ENCODE measurements at regions not wholly inside any gene's neighbourhood (a gene's known extent, or its start where the extent isn't known, plus 50 kb on each side); places are given as distances from the start of the nearest gene placed in this dataset.
A peak's percentile ranks its signal among the peaks of the same experiment; 100 is the strongest.

DNA sequence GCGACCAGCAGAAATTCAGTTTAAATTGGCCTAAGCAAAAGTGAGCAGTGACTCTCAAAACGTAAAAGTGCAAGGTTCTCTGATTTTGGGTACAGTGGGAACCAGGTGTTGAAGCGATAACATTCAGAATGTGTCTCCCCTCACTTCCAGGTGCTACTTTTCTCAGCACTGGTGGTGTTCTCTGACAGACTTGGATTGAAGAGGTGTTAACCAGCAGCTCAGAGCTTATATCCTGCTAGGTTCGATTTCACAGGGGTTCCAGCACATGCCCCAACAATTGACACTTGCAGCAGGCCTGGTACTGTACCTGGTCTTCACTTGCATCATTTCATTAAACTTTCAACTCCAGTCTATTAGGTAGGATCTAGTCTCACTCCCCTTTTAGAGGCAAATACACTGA, 680.2 kb downstream of the VRK1 start:
- ATAC-seq (no peak), DNase-seq (no peak)

DNA sequence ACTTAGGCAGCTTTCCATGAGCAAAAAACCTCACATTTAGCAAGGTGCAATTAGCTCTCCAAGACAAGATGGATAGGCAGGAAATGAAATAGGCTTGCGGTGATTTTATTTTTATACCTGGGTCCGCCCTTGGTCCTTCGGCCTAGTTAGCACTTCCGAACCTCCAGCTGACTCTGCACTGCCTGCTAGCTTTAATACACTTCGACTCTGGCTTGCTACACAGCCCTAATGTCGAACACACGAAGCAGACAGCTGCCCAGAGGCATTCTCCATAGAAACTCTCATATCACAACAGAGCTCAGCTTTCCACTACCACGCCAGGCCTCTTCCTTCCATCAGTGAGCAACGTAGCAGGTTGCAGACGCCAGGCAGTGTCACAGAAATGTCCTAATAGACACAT, 688.0 kb downstream of the VRK1 start:
- ATAC-seq = no peak
- intact Hi-C loops (cut with DNase I, micrococcal nuclease) = no loop called here
- no peak for DNase-seq

More for the DNA sequence above, 680.2 kb downstream of the VRK1 start:
- intact Hi-C loops (cut with DNase I, micrococcal nuclease) = no loop called here

DNA sequence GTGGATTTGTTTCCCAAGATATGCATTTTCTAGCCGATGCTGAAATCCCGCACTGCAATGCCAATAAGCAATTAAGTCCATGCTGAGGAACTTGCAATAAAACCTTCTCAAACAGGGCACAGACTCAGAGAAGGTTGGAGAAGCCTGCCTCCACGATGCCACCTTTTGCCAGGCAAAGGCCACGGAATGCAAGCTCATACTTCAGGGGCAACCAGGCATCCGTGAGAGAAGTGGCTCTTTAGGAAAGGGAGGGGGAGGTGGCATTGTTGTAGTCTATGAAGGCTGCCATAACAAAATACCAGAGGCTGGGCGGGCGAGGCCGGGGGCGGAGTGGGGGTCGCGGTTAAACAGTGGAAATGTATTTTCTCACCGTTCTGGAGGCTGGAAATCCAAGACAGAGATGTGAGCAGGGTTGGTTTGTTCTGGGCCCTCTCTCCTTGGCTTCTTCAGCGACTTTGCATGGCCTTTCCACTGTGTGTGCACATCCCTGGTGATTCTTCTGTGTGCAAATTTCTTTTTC, 689.5 kb downstream of the VRK1 start:
- ATAC-seq (no peak), DNase-seq (no peak)
- intact Hi-C loops (cut with DNase I, micrococcal nuclease) = no loop called here

DNA sequence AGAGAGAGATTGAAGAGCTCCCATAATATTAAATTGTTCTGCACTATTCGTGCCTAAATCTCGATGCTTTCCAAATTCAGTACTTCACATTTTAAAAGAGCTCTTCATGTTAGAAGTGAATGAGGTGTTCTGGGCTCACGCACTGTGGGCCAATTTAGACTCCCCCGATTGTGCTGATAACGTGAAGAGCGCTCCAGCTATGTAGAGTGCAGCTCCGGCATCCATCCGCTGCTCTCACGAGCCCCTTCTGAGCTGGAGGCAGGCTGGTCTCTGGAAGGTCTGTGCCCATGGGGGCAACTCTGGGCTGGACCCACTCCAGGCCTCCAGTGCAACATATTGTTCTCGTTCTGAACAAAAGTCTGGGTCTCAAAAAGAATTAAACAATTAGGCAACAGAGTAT, 692.6 kb downstream of the VRK1 start:
- ATAC-seq (no peak), DNase-seq (no peak)
- intact Hi-C loops (cut with DNase I, micrococcal nuclease) = no loop called here

DNA sequence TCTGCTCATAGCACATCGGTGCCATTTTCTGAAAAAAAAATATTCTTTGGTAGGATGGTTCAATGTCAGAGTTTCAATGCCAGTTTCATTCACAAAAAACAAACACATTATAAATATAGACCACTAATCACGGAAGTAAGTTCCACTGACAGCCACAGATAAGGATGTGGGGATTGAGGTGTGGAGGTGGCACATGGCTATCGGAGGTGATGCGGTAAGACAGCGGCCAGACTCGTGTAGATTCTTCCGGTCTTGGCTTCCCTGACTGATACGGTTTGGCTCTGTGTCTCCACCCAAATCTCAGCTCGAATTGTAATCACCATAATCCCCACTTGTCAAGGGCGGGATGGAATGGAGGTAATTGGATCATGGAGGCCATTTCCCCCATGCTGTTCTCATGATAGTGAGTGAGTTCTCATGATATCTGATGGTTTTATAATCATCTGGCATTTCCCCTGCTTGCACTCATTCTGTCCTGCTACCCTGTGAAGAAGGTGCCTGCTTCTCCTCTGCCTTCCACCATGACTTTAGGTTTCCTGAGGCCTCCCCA, 693.4 kb downstream of the VRK1 start:
- no peak for DNase-seq
- no peak for ATAC-seq
- intact Hi-C loops (cut with DNase I, micrococcal nuclease) = no loop called here

DNA sequence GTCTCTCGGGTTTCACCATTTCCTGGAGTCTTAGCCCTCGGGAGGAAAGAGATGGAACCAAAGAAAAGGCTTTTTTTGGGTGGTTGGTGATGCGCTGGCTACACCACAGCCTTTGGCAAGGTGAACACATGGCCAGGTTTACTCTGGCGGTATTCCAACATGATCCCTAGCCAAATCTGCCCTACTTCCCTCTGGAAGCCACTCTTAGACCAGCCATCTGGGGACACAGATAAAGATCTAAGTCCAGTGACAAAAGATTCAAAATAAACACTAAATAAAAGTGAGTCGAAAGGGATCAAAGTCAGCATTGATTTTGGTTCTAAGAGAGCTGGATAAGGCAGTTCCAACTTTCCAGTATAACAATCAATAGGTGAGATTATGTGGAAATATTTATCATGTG, 694.5 kb downstream of the VRK1 start:
- DNase-seq (no peak), ATAC-seq (no peak)
- intact Hi-C loops (cut with DNase I, micrococcal nuclease) = no loop called here

DNA sequence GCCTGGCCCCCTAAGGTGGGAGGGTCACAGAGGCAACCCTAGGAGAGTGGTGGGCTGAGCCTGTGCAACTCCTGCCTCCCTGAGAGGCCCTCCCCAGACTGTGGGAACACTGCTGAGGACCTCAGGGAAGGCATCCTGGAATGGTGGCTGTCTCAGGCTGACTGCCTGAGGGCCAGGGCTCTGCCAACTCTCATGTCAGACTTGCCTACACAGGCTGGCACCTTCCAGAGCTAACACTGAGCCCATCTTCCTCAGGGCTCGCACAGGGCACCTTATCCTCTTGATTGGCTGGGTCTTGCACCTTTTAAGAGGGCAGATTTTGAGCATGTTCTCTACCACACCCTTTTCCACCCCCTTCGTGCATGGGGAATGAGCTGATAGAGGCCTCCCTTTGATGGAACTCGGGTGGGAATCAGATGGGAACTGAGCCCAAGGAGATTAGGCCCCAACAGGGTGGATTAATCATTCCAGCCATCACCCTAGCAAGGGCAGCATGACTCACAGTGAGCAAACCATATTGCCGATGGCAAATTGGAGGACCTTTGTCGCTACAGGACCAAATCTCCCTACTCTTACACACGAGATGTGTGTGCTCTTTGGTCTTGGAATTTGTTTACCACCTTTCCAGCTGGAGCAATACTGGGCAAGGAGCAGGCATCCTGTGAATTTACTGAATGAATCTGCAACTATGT, 702.8 kb downstream of the VRK1 start:
- no peak for ATAC-seq
- no peak for DNase-seq
- intact Hi-C loops (cut with DNase I, micrococcal nuclease) = no loop called here

DNA sequence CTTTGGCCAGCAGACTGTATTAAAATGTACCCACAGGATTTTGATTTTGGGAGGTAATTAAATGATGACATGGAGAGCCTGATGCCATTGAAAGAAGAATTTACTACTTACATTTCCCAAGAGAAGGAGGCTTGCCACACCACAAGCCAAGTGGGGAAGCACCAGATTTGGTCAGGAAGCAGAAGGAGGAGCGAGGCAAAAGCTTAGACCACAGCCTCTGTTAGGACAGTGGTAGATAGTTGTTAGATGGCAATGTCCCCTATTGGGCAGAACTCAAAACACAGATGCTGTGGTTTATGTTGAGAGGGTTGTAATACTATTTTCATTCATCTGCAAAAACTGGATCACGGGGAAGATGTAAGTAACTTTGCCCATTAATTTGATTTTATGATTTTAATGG, 709.4 kb downstream of the VRK1 start:
- intact Hi-C loops (cut with DNase I, micrococcal nuclease) = no loop called here
- DNase-seq (no peak), ATAC-seq (no peak)

DNA sequence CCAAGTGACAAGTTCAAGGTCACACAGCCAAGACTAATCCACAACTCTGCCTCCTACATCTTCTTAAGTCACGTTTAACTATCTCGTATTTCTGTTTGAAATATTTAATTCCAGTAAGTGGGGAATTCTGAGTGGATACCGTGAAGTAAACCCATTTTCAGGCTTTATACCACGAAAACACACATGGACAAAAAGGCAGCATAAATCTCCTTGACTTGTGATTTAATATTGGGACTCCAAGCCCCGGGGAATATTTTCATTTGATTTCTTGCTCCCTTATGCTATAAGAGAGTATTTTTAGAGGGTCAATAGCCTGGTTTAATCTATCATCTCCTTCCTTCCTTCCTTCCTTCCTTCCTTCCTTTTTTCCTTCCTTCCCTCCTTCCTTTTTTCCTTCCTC, 716.7 kb downstream of the VRK1 start:
- DNase-seq (no peak), ATAC-seq (no peak)
- intact Hi-C loops (cut with DNase I, micrococcal nuclease) = no loop called here

DNA sequence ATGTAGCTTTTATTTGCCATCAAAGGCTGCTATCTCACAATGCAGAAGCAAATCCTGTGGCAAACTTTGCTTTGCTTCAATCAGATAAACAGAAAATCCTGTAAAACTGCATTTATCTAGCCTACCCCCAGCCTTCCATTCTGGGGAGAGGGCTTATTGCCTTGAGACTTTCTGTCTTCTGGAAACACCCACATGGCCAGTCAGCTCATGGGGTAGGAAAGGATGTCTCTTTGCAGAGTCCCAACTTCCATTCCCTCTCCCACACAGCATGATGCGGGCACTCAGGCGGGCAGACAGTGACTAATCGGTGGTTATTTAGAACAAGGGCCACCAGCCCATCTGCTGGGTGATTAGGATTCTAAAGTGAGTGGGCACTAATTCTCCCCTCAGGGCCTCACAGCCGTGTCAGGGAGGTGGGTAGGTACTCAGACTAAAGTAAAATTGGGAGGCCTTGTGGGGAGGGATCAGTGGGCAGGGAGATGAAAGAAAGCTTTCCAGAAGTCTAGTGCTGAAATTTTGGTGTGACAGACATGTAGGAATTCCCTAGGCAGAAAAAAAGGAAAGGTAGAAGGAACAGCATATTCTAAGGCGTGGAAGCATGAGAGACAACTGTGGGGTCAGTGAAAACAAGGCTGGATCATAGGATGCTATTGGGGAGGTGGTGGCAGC, 720.5 kb downstream of the VRK1 start:
- intact Hi-C loops (cut with DNase I, micrococcal nuclease) = no loop called here
- ATAC-seq = no peak
- no peak for DNase-seq

DNA sequence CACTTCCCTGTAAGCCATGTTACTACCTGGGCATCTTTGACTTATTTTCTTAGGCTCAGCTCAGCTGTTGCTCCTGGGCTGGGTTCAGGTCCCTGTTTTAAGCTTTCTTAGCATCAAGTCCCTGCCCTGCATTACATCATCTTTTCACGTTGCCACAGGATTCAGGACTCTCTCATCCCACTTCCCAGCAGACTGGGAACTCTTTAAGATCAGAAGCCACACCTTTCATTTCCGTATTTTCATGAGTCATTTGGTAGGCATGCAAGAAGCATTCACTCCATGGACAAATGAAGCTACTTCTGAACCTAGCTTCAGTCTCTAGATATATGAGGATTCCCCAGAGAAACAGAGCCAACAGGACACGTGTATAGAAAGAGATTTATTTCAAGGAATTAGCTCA, 726.8 kb downstream of the VRK1 start:
- intact Hi-C loops (cut with DNase I, micrococcal nuclease) = no loop called here
- ATAC-seq = no peak
- DNase-seq = no peak

DNA sequence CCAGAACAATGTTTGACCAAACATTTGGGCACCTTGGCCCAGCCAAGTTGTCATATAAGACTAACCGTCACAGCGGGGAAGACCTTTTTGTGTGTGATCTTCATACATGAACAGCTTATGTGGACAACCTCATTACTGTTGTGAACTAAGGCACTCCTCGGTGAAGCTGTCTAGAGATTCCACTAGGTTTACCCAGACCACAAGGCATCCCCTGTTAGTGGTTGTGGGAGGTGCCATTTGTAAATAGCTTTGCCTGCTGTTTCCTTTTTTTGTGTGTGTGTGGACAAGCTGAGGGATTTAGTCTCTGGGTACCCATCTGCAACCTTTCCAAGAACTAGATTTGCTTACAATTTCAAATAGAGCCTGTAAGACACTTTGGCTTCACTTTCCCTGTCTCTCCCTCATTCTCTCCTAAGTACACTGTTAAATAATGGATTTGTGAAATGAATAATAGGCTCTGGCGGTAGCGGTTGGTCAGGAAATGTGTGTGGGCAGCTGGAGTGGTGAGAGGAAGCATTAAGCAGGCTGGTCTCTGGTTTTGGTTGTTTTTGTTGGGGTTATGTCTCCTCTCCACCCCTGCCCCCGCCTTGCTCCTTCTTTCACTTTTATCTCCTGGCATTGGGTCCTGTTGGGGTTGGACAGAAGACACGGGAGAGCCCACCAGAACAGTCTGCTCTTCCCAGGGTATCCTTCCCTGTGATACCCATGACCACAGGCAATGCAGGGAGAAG, 727.6 kb downstream of the VRK1 start:
- ATAC-seq (no peak), DNase-seq (no peak)
- intact Hi-C loops (cut with DNase I, micrococcal nuclease) = no loop called here

DNA sequence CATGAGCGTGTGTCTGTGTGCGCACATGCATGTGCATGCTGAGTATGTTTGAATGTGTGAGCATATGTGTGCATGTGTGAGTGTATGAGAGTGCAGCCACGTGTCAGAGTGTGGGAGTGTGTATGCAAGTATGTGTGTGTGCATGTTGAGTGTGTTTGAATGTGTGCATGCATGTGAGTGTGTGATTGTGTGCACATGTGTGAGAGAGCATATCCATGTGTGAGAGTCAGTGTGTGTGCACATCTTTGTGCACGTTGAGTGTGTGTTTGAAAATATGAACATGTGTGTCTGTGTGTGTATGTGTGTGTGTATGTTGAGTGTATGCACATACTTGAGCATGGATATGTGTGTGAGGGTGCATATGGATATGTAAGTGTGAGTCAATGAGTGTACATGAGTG, 730.8 kb downstream of the VRK1 start:
- intact Hi-C loops (cut with DNase I, micrococcal nuclease) = no loop called here
- ATAC-seq (no peak), DNase-seq (no peak)

DNA sequence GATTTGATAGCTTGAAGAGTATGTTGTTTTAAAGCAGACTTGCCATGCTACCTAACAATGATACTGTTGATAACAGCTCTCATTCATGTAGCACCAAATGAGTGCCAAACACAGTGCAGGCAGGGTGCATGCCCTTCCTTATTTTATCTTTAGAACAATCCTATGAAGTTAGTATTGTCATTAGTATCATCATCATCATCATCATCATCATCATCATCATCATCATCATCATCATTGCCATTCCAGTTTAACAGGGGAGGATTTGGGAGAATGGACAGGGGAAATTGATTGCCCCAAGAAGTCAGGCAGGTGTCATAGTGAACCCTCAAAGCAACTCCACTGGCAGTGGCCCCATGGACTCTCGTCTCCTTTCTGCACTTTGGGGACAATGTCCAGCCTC, 734.9 kb downstream of the VRK1 start:
- intact Hi-C loops (cut with DNase I, micrococcal nuclease) = no loop called here

DNA sequence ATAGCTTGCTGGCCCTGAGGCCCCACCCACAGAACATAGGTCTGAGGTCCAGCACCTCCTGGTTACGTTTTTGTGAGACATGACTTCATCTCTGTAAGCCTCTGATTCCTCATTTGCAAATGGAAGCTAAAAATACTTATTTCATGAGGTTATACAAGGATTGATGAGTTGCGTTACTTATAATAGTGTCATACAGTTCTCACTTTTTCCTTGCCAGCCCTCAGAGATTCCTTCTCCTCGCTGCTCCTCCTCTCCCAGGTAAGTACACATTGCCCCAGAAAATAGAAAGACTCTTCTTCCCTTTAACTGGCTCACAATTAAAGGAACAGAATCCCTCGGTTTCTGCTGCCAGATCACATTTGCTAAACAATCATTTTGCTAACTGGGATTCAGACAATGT, 739.2 kb downstream of the VRK1 start:
- intact Hi-C loops (cut with DNase I, micrococcal nuclease) = no loop called here
- no peak for ATAC-seq
- no peak for DNase-seq

More for the DNA sequence above, 734.9 kb downstream of the VRK1 start:
- DNase-seq (no peak), ATAC-seq (no peak)

DNA sequence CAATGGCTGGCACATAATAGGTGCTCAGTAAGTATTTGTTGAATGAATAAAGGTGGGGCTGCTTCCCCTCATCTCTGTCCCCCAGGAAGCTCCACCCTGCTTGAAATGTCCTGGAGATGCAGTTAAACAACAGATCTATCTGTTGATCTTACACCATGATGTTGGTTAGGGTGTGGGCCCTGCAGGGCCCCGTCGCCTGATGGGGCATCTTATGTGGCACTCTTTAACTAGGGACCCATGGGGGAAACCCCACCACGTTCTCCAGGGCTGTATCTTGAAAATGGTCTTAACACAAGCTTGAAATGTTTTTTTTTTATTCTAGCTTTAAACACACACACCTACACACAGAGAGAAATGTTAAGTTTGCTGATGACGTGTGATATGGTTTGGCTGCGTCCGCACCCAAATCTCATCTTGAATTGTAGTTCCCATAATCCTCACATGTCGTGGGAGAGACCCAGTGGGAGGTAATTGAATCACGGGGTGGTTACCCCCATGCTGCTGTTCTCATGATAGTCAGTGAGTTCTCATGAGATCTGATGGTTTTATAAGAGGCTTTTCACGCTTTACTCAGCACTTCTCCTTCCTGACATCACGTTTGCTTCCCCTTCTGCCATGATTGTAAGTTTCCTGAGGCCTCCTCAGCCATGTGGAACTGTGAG, 741.7 kb downstream of the VRK1 start:
- DNase-seq = no peak
- no peak for ATAC-seq
- intact Hi-C loops (cut with DNase I, micrococcal nuclease) = no loop called here

DNA sequence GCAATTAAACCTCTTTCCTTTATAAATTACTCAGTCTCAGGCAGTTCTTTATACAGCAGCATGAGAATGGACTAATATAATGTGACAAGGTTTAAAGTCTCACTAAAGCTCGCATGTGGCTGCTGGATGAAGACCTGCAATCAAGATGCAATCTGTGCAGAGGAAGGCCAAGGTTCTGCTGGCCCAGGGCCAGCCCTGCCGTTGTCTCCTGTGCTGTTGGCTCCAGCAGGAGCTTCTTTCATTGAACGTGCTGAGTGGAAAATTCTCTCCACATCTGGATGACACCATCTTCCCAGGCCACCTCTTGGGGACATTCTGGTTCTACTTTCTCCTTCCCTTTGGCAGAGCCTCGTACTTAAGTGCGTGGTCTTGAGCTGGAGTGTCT, 742.2 kb downstream of the VRK1 start:
- ATAC-seq (peak; percentile 41), DNase-seq (peak in 1 of 2 donors; percentile 12)
- intact Hi-C loops (cut with DNase I, micrococcal nuclease) = no loop called here

DNA sequence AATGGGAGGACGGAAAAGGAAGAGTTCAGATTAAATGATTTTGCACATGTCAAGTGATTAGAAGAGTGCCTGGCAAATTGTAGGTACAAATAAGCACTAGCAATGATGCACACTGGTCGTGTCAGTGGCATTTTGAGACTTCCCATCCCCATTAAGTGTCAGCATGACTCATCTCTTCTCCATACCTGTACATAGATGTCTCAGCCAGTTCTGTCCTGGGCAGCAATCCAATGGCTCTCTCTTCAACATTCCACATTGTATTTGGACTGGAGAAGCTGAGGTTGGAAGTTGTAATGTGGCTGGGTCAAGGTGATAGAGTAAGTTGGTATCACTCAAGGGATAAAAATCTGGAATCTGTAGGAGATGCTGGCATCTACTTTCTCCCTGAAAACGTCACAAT, 742.7 kb downstream of the VRK1 start:
- ATAC-seq (no peak), DNase-seq (no peak)
- intact Hi-C loops (cut with DNase I, micrococcal nuclease) = no loop called here

DNA sequence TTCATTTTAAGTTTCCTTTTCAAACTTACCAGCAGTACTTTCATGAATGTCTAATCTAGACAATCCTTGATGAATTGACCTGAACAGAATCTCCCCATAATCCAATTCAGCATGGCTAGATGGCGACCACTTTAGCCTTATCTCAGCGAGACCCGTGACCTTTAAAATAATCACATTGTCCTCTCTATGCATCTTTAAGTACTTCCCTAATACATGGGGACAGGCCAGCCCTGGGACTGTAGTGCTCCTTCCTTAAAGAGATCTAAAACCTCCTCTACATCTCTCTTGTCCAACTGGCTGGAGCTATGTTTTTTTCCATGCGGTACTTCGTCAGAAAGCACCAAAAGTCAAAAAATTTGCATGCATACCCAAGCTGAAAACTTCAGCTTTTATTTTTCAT, 746.0 kb downstream of the VRK1 start:
- ATAC-seq = no peak
- DNase-seq = peak in 1 of 2 donors; percentile 5
- intact Hi-C loops (cut with DNase I, micrococcal nuclease) = no loop called here
